GM23338 (cell line): ENCODE measurements at regions not wholly inside any gene's neighbourhood (a gene's known extent, or its start where the extent isn't known, plus 50 kb on each side); places are given as distances from the start of the nearest gene placed in this dataset.

Experiments
- ATAC-seq: fragments of 200-7000 bp; cut with Tn5 transposase; 3 replicates; pipeline ENCODE4 v1.9.1; 2020
- DNase-seq: peaks from one replicate; pipeline ENCODE4 v3.0.0-alpha.2; 2015; ENCODE audit warnings: low spot score
- H2AFZ ChIP-seq: fragments of 200-600 bp; sonication (generic); 2 replicates; pipeline ENCODE4 v1.8.0; 2016; ENCODE audit warnings: antibody characterized with exemption, mild to moderate bottlenecking, moderate library complexity
- H3F3A ChIP-seq: fragments of 200-600 bp; sonication (generic); replicated peaks from 2 replicates; pipeline ENCODE4 v1.8.0; 2017; ENCODE audit warnings: antibody characterized with exemption, mixed run types, low read depth
- H3K27ac ChIP-seq: fragments of 200-600 bp; sonication (generic); 2 replicates; pipeline ENCODE4 v1.6.1; 2016; ENCODE audit warnings: low read depth
- H3K27me3 ChIP-seq: fragments of 200-600 bp; sonication (generic); 2 replicates; pipeline ENCODE4 v1.8.0; 2016; ENCODE audit warnings: mild to moderate bottlenecking, mixed run types, moderate library complexity; ENCODE audit not compliant: insufficient read depth
- H3K36me3 ChIP-seq: fragments of 200-600 bp; sonication (generic); 2 replicates; pipeline ENCODE4 v1.8.0; 2016; ENCODE audit warnings: mild to moderate bottlenecking; ENCODE audit not compliant: insufficient read depth
- H3K4me1 ChIP-seq: fragments of 200-600 bp; sonication (generic); 2 replicates; pipeline ENCODE4 v1.8.0; 2016; ENCODE audit warnings: mild to moderate bottlenecking, moderate library complexity; ENCODE audit not compliant: insufficient read depth
- H3K4me2 ChIP-seq: fragments of 200-600 bp; sonication (generic); 2 replicates; pipeline ENCODE4 v1.7.1; 2017; ENCODE audit warnings: mixed run types
- H3K4me3 ChIP-seq: fragments of 200-600 bp; sonication (generic); 2 replicates; pipeline ENCODE4 v1.6.1; 2016; ENCODE audit warnings: mixed run types
- H3K79me2 ChIP-seq: fragments of 200-600 bp; sonication (generic); replicated peaks from 2 replicates; pipeline ENCODE4 v1.8.0; 2017; ENCODE audit warnings: mild to moderate bottlenecking; ENCODE audit not compliant: insufficient read depth
- H3K9me2 ChIP-seq: fragments of 200-600 bp; sonication (generic); 2 replicates; pipeline ENCODE4 v1.8.0; 2017; ENCODE audit not compliant: insufficient read depth
- H4K20me1 ChIP-seq: fragments of 200-600 bp; sonication (generic); replicated peaks from 2 replicates; pipeline ENCODE4 v1.8.0; 2017; ENCODE audit warnings: mild to moderate bottlenecking; ENCODE audit not compliant: insufficient read depth
- H3K27ac Mint-ChIP-seq: 2 replicates; pipeline ENCODE4 v1.8.0; 2020; ENCODE audit warnings: inconsistent platforms, mild to moderate bottlenecking, moderate library complexity, mixed read lengths
- H3K27me3 Mint-ChIP-seq: 3 replicates; pipeline ENCODE4 v1.8.0; 2022; ENCODE audit warnings: low read depth, mild to moderate bottlenecking, moderate library complexity, mixed read lengths, inconsistent platforms; ENCODE audit not compliant: insufficient read depth, poor library complexity
- H3K36me3 Mint-ChIP-seq: 3 replicates; pipeline ENCODE4 v1.8.0; 2021; ENCODE audit warnings: low read depth, mild to moderate bottlenecking, inconsistent platforms, moderate library complexity, mixed read lengths
- H3K4me1 Mint-ChIP-seq: 3 replicates; pipeline ENCODE4 v1.8.0; 2020; ENCODE audit warnings: mild to moderate bottlenecking, inconsistent platforms, mixed read lengths
- H3K4me3 Mint-ChIP-seq: 3 replicates; pipeline ENCODE4 v1.8.0; 2021; ENCODE audit warnings: moderate library complexity, mild to moderate bottlenecking, inconsistent platforms, mixed read lengths
- H3K9me3 Mint-ChIP-seq: 3 replicates; pipeline ENCODE4 v1.8.0; 2020; ENCODE audit warnings: moderate library complexity, mild to moderate bottlenecking, inconsistent platforms, mixed read lengths
- CREB1 ChIP-seq: fragments of 250-450 bp; sonication (Bioruptor Pico); IDR thresholded peaks from 2 replicates; pipeline ENCODE4 v1.5.0; 2020; ENCODE audit warnings: low read depth, mild to moderate bottlenecking, moderate library complexity
- CTCF ChIP-seq, 2 experiments: fragments of 200-600 bp in 1 of 2; sonication (generic) in 1 of 2; conservative IDR thresholded peaks; 2 replicates each; pipeline versions ENCODE4 v1.5.1 to v1.6.1; 2016 to 2017; ENCODE audit warnings: antibody characterized with exemption in 2 of 2, low read depth in 2 of 2, mild to moderate bottlenecking in 2 of 2, moderate library complexity in 1 of 2
- ETS1 ChIP-seq: IDR thresholded peaks from 2 replicates; pipeline ENCODE4 v1.6.1; 2016; ENCODE audit warnings: antibody characterized with exemption
- EZH2 ChIP-seq: fragments of 200-600 bp; sonication (generic); IDR thresholded peaks from one replicate; pipeline ENCODE4 v1.8.0; 2017; ENCODE audit warnings: antibody characterized with exemption, mild to moderate bottlenecking, low read depth; ENCODE audit not compliant: unreplicated experiment
- EZH2phosphoT487 ChIP-seq: fragments of 200-600 bp; sonication (generic); IDR thresholded peaks from one replicate; pipeline ENCODE4 v1.8.1; 2018; ENCODE audit warnings: antibody characterized with exemption; ENCODE audit not compliant: unreplicated experiment
- JUNB ChIP-seq: IDR thresholded peaks from one replicate; pipeline ENCODE4 v1.6.1; 2016; ENCODE audit warnings: antibody characterized with exemption; ENCODE audit not compliant: unreplicated experiment
- NANOG ChIP-seq: IDR thresholded peaks from 2 replicates; pipeline ENCODE4 v1.6.1; 2016; ENCODE audit warnings: antibody characterized with exemption, borderline replicate concordance
- POLR2AphosphoS5 ChIP-seq: IDR thresholded peaks from 2 replicates; pipeline ENCODE4 v1.6.1; 2016; ENCODE audit warnings: antibody characterized with exemption, low read depth
- REST ChIP-seq: IDR thresholded peaks from one replicate; pipeline ENCODE4 v1.6.1; 2018; ENCODE audit warnings: antibody characterized with exemption; ENCODE audit not compliant: unreplicated experiment
- STAT1 ChIP-seq: IDR thresholded peaks from one replicate; pipeline ENCODE4 v1.6.1; 2016; ENCODE audit warnings: antibody characterized with exemption; ENCODE audit not compliant: unreplicated experiment
- ZNF114 ChIP-seq: fragments of 250-450 bp; sonication (Bioruptor Pico); IDR thresholded peaks from 2 replicates; pipeline ENCODE4 v1.5.0; 2020; ENCODE audit warnings: mild to moderate bottlenecking, moderate library complexity
- ZNF331 ChIP-seq: fragments of 250-450 bp; sonication (Bioruptor Pico); IDR thresholded peaks from 2 replicates; pipeline ENCODE4 v1.5.0; 2020; ENCODE audit warnings: low read depth, mild to moderate bottlenecking, moderate library complexity
- ZNF462 ChIP-seq: fragments of 250-450 bp; sonication (Bioruptor Pico); IDR thresholded peaks from 2 replicates; pipeline ENCODE4 v1.5.0; 2020; ENCODE audit warnings: mild to moderate bottlenecking, moderate library complexity

GRCh38 chr2:65931056-65931455 is 498.7 kb upstream of the SPRED2 start:
- no peak overlapping the region for H3K27ac Mint-ChIP-seq

More at GRCh38 chr2:65931056-65931455, 498.7 kb upstream of the SPRED2 start:
- Histone ChIP-seq H3K4me3 (no peak overlapping the region), H3K4me1 (no peaks in the 10 kb centered on the region), H3K79me2 (no peaks in the 10 kb centered on the region), H2AFZ (no peak overlapping the region), H3K36me3 (no peaks in the 10 kb centered on the region), H3K27me3 (no peaks in the 10 kb centered on the region), H3K27ac (no peak overlapping the region), H3K4me2 (no peak overlapping the region), H3K9me2 (peaks cover 7% of the 10 kb centered on the region), H4K20me1 (no peaks in the 10 kb centered on the region), H3F3A (no peaks in the 10 kb centered on the region)
- TF ChIP-seq EZH2phosphoT487 (no peak), POLR2AphosphoS5 (no peak), NANOG (no peak), STAT1 (no peak), CTCF (conservative IDR thresholded peaks at IDR 0.05; ENCODE audit: low read depth in 2 of 2) (no peak), JUNB (no peak), CREB1 (CRISPR knock-in tag) (no peak), ETS1 (no peak), ZNF331 (no peak), REST (no peak), ZNF114 (CRISPR knock-in tag) (no peak), ZNF462 (CRISPR knock-in tag) (no peak), EZH2 (no peak)
- no peak overlapping the region for H3K4me3 Mint-ChIP-seq
- H3K4me1 Mint-ChIP-seq: 0 out of 3 replicates have a peak, but pooled peaks cover 2% of the 10 kb centered on the region
- peaks cover 14% of the 10 kb centered on the region; the same call in 2 of the 3 replicates for H3K36me3 Mint-ChIP-seq
- peaks cover 23% of the 10 kb centered on the region for H3K9me3 Mint-ChIP-seq
- H3K27me3 Mint-ChIP-seq: no peaks in the 10 kb centered on the region
- DNase-seq (no peak), ATAC-seq (no peak)
